ENCODE measurements at regions not wholly inside any gene's neighbourhood (a gene's known extent, or its start where the extent isn't known, plus 50 kb on each side); places are given as distances from the start of the nearest gene placed in this dataset.
"Not testable (repeated sequence)": the region's sequence is repeated elsewhere in the genome, so short reads cannot be mapped to it uniquely, and the experiment has no call there.

- Histone ChIP-seq H3K36me3 (ENCODE audit: control insufficient read depth in 5 of 5, insufficient read depth in 5 of 5, low read length in 5 of 5) (no peaks in the 10 kb centered on the region), H3K27ac (ENCODE audit: low read depth, low read length) (no peak overlapping the region), H3K4me3 (ENCODE audit: low read depth in 1 of 5, low read length in 5 of 5) (no peak overlapping the region), H3K4me1 (ENCODE audit: control insufficient read depth in 5 of 5, insufficient read depth in 5 of 5, low read length in 5 of 5) (no peaks in the 10 kb centered on the region), H3K9me3 (ENCODE audit: control insufficient read depth in 5 of 5, low read length in 5 of 5) (no peaks in the 10 kb centered on the region), H3K27me3 (ENCODE audit: control insufficient read depth in 5 of 5, insufficient read depth in 4 of 5, low read length in 5 of 5) (no peaks in the 10 kb centered on the region), H3K9ac (ENCODE audit: low read length in 5 of 5) (no peak overlapping the region)
These were observed 179.6 kb downstream of the VAPA start for GRCh38 chr18:10093445-10093844.

- Histone ChIP-seq H3K27me3 (ENCODE audit: control insufficient read depth in 5 of 5, insufficient read depth in 4 of 5, low read length in 5 of 5) (no peaks in the 10 kb centered on the region), H3K36me3 (ENCODE audit: control insufficient read depth in 5 of 5, insufficient read depth in 5 of 5, low read length in 5 of 5) (no peaks in the 10 kb centered on the region), H3K9me3 (ENCODE audit: control insufficient read depth in 5 of 5, low read length in 5 of 5) (no peaks in the 10 kb centered on the region)
These were observed 180.3 kb downstream of the VAPA start for GRCh38 chr18:10094154-10094553.

GRCh38 chr18:10094655-10095054, 180.8 kb downstream of the VAPA start:
- H3K27me3 ChIP-seq (ENCODE audit: control insufficient read depth in 5 of 5, insufficient read depth in 4 of 5, low read length in 5 of 5): no peaks in the 10 kb centered on the region
- H3K9ac ChIP-seq (ENCODE audit: low read length in 5 of 5): no peak overlapping the region
- H3K27ac ChIP-seq (ENCODE audit: low read depth, low read length): no peak overlapping the region
- H3K4me1 ChIP-seq (ENCODE audit: control insufficient read depth in 5 of 5, insufficient read depth in 5 of 5, low read length in 5 of 5): no peaks in the 10 kb centered on the region
- no peaks in the 10 kb centered on the region for H3K36me3 ChIP-seq (ENCODE audit: control insufficient read depth in 5 of 5, insufficient read depth in 5 of 5, low read length in 5 of 5)
- H3K9me3 ChIP-seq (ENCODE audit: control insufficient read depth in 5 of 5, low read length in 5 of 5): no peaks in the 10 kb centered on the region
- H3K4me3 ChIP-seq (ENCODE audit: low read depth in 1 of 5, low read length in 5 of 5): no peak overlapping the region

More at GRCh38 chr18:10094154-10094553, 180.3 kb downstream of the VAPA start:
- Histone ChIP-seq H3K27ac (ENCODE audit: low read depth, low read length) (no peak overlapping the region), H3K4me1 (ENCODE audit: control insufficient read depth in 5 of 5, insufficient read depth in 5 of 5, low read length in 5 of 5) (no peaks in the 10 kb centered on the region), H3K4me3 (ENCODE audit: low read depth in 1 of 5, low read length in 5 of 5) (no peak overlapping the region), H3K9ac (ENCODE audit: low read length in 5 of 5) (no peak overlapping the region)

GRCh38 chr18:10095356-10095755, 181.5 kb downstream of the VAPA start:
- H3K27ac ChIP-seq (ENCODE audit: low read depth, low read length): no peak overlapping the region
- no peak overlapping the region for H3K9ac ChIP-seq (ENCODE audit: low read length in 5 of 5)
- H3K4me1 ChIP-seq (ENCODE audit: control insufficient read depth in 5 of 5, insufficient read depth in 5 of 5, low read length in 5 of 5): peaks cover 0 to 6% (median 0%) of the 10 kb centered on the region in 5 donors
- no peaks in the 10 kb centered on the region for H3K36me3 ChIP-seq (ENCODE audit: control insufficient read depth in 5 of 5, insufficient read depth in 5 of 5, low read length in 5 of 5)
- no peak overlapping the region for H3K4me3 ChIP-seq (ENCODE audit: low read depth in 1 of 5, low read length in 5 of 5)
- no peaks in the 10 kb centered on the region for H3K9me3 ChIP-seq (ENCODE audit: control insufficient read depth in 5 of 5, low read length in 5 of 5)
- no peaks in the 10 kb centered on the region for H3K27me3 ChIP-seq (ENCODE audit: control insufficient read depth in 5 of 5, insufficient read depth in 4 of 5, low read length in 5 of 5)

- no peak overlapping the region for H3K9ac ChIP-seq (ENCODE audit: low read length in 5 of 5)
- peaks cover 0 to 2% (median 0%) of the 10 kb centered on the region in 5 donors for H3K9me3 ChIP-seq (ENCODE audit: control insufficient read depth in 5 of 5, low read length in 5 of 5)
- no peaks in the 10 kb centered on the region for H3K36me3 ChIP-seq (ENCODE audit: control insufficient read depth in 5 of 5, insufficient read depth in 5 of 5, low read length in 5 of 5)
- H3K4me1 ChIP-seq (ENCODE audit: control insufficient read depth in 5 of 5, insufficient read depth in 5 of 5, low read length in 5 of 5): peaks cover 5 to 23% (median 13%) of the 10 kb centered on the region in 5 donors
- H3K4me3 ChIP-seq (ENCODE audit: low read depth in 1 of 5, low read length in 5 of 5): no peak overlapping the region
- H3K27ac ChIP-seq (ENCODE audit: low read depth, low read length): no peak overlapping the region
- no peaks in the 10 kb centered on the region for H3K27me3 ChIP-seq (ENCODE audit: control insufficient read depth in 5 of 5, insufficient read depth in 4 of 5, low read length in 5 of 5)
These were observed 185.8 kb downstream of the VAPA start for GRCh38 chr18:10099539-10100140.

- Histone ChIP-seq H3K27ac (ENCODE audit: low read depth, low read length) (no peak overlapping the region), H3K9ac (ENCODE audit: low read length in 5 of 5) (no peak overlapping the region), H3K4me1 (ENCODE audit: control insufficient read depth in 5 of 5, insufficient read depth in 5 of 5, low read length in 5 of 5) (peaks cover 5 to 23% (median 13%) of the 10 kb centered on the region in 5 donors), H3K27me3 (ENCODE audit: control insufficient read depth in 5 of 5, insufficient read depth in 4 of 5, low read length in 5 of 5) (no peaks in the 10 kb centered on the region), H3K4me3 (ENCODE audit: low read depth in 1 of 5, low read length in 5 of 5) (no peak overlapping the region), H3K9me3 (ENCODE audit: control insufficient read depth in 5 of 5, low read length in 5 of 5) (peaks cover 0 to 5% (median 0%) of the 10 kb centered on the region in 5 donors), H3K36me3 (ENCODE audit: control insufficient read depth in 5 of 5, insufficient read depth in 5 of 5, low read length in 5 of 5) (no peaks in the 10 kb centered on the region)
These were observed 186.4 kb downstream of the VAPA start for GRCh38 chr18:10100196-10100595.

GRCh38 chr18:10100941-10101701, 187.3 kb downstream of the VAPA start:
- H3K4me3 ChIP-seq (ENCODE audit: low read depth in 1 of 5, low read length in 5 of 5): peak overlapping the region in 1 of 5 donors; percentile 11

GRCh38 chr18:10101729-10102128, 187.9 kb downstream of the VAPA start:
- Histone ChIP-seq H3K9me3 (ENCODE audit: control insufficient read depth in 5 of 5, low read length in 5 of 5) (peaks cover 0 to 5% (median 3%) of the 10 kb centered on the region in 5 donors), H3K27ac (ENCODE audit: low read depth, low read length) (no peak overlapping the region), H3K27me3 (ENCODE audit: control insufficient read depth in 5 of 5, insufficient read depth in 4 of 5, low read length in 5 of 5) (no peaks in the 10 kb centered on the region), H3K4me1 (ENCODE audit: control insufficient read depth in 5 of 5, insufficient read depth in 5 of 5, low read length in 5 of 5) (peaks cover 7 to 23% (median 13%) of the 10 kb centered on the region in 5 donors), H3K4me3 (ENCODE audit: low read depth in 1 of 5, low read length in 5 of 5) (peak overlapping the region in 1 of 5 donors; percentile 11), H3K36me3 (ENCODE audit: control insufficient read depth in 5 of 5, insufficient read depth in 5 of 5, low read length in 5 of 5) (no peaks in the 10 kb centered on the region), H3K9ac (ENCODE audit: low read length in 5 of 5) (no peak overlapping the region)

More at GRCh38 chr18:10100941-10101701, 187.3 kb downstream of the VAPA start:
- Histone ChIP-seq H3K36me3 (ENCODE audit: control insufficient read depth in 5 of 5, insufficient read depth in 5 of 5, low read length in 5 of 5) (no peaks in the 10 kb centered on the region), H3K9ac (ENCODE audit: low read length in 5 of 5) (no peak overlapping the region), H3K27me3 (ENCODE audit: control insufficient read depth in 5 of 5, insufficient read depth in 4 of 5, low read length in 5 of 5) (no peaks in the 10 kb centered on the region), H3K4me1 (ENCODE audit: control insufficient read depth in 5 of 5, insufficient read depth in 5 of 5, low read length in 5 of 5) (peaks cover 7 to 23% (median 13%) of the 10 kb centered on the region in 5 donors), H3K27ac (ENCODE audit: low read depth, low read length) (no peak overlapping the region), H3K9me3 (ENCODE audit: control insufficient read depth in 5 of 5, low read length in 5 of 5) (peaks cover 0 to 5% (median 3%) of the 10 kb centered on the region in 5 donors)

GRCh38 chr18:10105118-10105517, 191.3 kb downstream of the VAPA start:
- peaks cover 7 to 19% (median 13%) of the 10 kb centered on the region in 5 donors for H3K4me1 ChIP-seq (ENCODE audit: control insufficient read depth in 5 of 5, insufficient read depth in 5 of 5, low read length in 5 of 5)
- H3K27ac ChIP-seq (ENCODE audit: low read depth, low read length); H3K9me3 ChIP-seq (ENCODE audit: control insufficient read depth in 5 of 5, low read length in 5 of 5); H3K27me3 ChIP-seq (ENCODE audit: control insufficient read depth in 5 of 5, insufficient read depth in 4 of 5, low read length in 5 of 5); H3K4me3 ChIP-seq (ENCODE audit: low read depth in 1 of 5, low read length in 5 of 5); H3K9ac ChIP-seq (ENCODE audit: low read length in 5 of 5); H3K36me3 ChIP-seq (ENCODE audit: control insufficient read depth in 5 of 5, insufficient read depth in 5 of 5, low read length in 5 of 5): not testable (repeated sequence)

GRCh38 chr18:10111191-10111590, 197.4 kb downstream of the VAPA start:
- H3K4me3 ChIP-seq (ENCODE audit: low read depth in 1 of 5, low read length in 5 of 5): no peak overlapping the region
- H3K9me3 ChIP-seq (ENCODE audit: control insufficient read depth in 5 of 5, low read length in 5 of 5): no peaks in the 10 kb centered on the region
- H3K9ac ChIP-seq (ENCODE audit: low read length in 5 of 5): no peak overlapping the region
- no peaks in the 10 kb centered on the region for H3K36me3 ChIP-seq (ENCODE audit: control insufficient read depth in 5 of 5, insufficient read depth in 5 of 5, low read length in 5 of 5)
- peaks cover 0 to 41% (median 21%) of the 10 kb centered on the region in 5 donors for H3K4me1 ChIP-seq (ENCODE audit: control insufficient read depth in 5 of 5, insufficient read depth in 5 of 5, low read length in 5 of 5)
- H3K27ac ChIP-seq (ENCODE audit: low read depth, low read length): no peak overlapping the region
- no peaks in the 10 kb centered on the region for H3K27me3 ChIP-seq (ENCODE audit: control insufficient read depth in 5 of 5, insufficient read depth in 4 of 5, low read length in 5 of 5)

Measured in subcutaneous abdominal adipose tissue (tissue), 5 donors.